Osteoblast (primary cell): ENCODE measurements at regions not wholly inside any gene's neighbourhood (a gene's known extent, or its start where the extent isn't known, plus 50 kb on each side); places are given as distances from the start of the nearest gene placed in this dataset.

Experiments
- DNase-seq: peaks from one replicate; pipeline ENCODE4 v3.0.0; 2011; ENCODE audit warnings: low spot score, mixed read lengths; ENCODE audit not compliant: insufficient read length; ENCODE audit errors: missing footprints
- H2AFZ ChIP-seq: 2 replicates; pipeline ENCODE4 v1.6.0; 2011; ENCODE audit warnings: mild to moderate bottlenecking, low read length
- H3K27ac ChIP-seq: 2 replicates; pipeline ENCODE4 v1.5.1; 2011; ENCODE audit warnings: mild to moderate bottlenecking, low read depth, low read length, moderate library complexity
- H3K27me3 ChIP-seq: 2 replicates; pipeline ENCODE4 v1.6.0; 2012; ENCODE audit warnings: mild to moderate bottlenecking, control low read depth, inconsistent platforms, low read length, moderate library complexity; ENCODE audit not compliant: insufficient read depth
- H3K36me3 ChIP-seq: 2 replicates; pipeline ENCODE4 v1.5.1; 2011; ENCODE audit warnings: mild to moderate bottlenecking, low read length, control low read depth, moderate library complexity; ENCODE audit not compliant: insufficient read depth
- H3K4me1 ChIP-seq: 2 replicates; pipeline ENCODE4 v1.5.1; 2011; ENCODE audit warnings: mild to moderate bottlenecking, low read length, control low read depth, moderate library complexity; ENCODE audit not compliant: insufficient read depth
- H3K4me2 ChIP-seq: 2 replicates; pipeline ENCODE4 v1.6.0; 2011; ENCODE audit warnings: mild to moderate bottlenecking, low read length; ENCODE audit not compliant: insufficient read depth
- H3K4me3 ChIP-seq: fragments of 200-600 bp; sonication (generic); 3 replicates; pipeline ENCODE4 v1.5.1; 2012; ENCODE audit warnings: mild to moderate bottlenecking, low read length, inconsistent platforms; ENCODE audit not compliant: insufficient read depth
- H3K79me2 ChIP-seq: 2 replicates; pipeline ENCODE4 v1.6.0; 2012; ENCODE audit warnings: mild to moderate bottlenecking, low read length, control low read depth, inconsistent platforms; ENCODE audit not compliant: insufficient read depth
- H3K9me3 ChIP-seq: 2 replicates; pipeline ENCODE4 v1.5.1; 2011; ENCODE audit warnings: low read depth, low read length, control low read depth
- H4K20me1 ChIP-seq: 2 replicates; pipeline ENCODE4 v1.6.0; 2012; ENCODE audit warnings: mild to moderate bottlenecking, low read length, control low read depth; ENCODE audit not compliant: insufficient read depth
- CTCF ChIP-seq: IDR thresholded peaks from 2 replicates; pipeline ENCODE4 v1.5.1; 2011; ENCODE audit warnings: mild to moderate bottlenecking, low read depth, low read length, moderate library complexity; ENCODE audit errors: extremely low read depth

GRCh38 chr4:3852711-3853110, 86.5 kb downstream of the ADRA2C start:
- Histone ChIP-seq H3K27ac (no peak overlapping the region), H4K20me1 (no peaks in the 10 kb centered on the region), H3K4me3 (no peak overlapping the region), H3K9me3 (no peaks in the 10 kb centered on the region), H3K4me1 (no peaks in the 10 kb centered on the region), H3K36me3 (no peaks in the 10 kb centered on the region), H2AFZ (no peak overlapping the region), H3K4me2 (no peak overlapping the region), H3K27me3 (peaks cover 29% of the 10 kb centered on the region), H3K79me2 (no peaks in the 10 kb centered on the region)
- no peak for TF ChIP-seq CTCF
- DNase-seq, result peak; percentile 13

- DNase-seq, result peak; percentile 58
- Histone ChIP-seq H3K4me2 (no peak overlapping the region), H3K4me3 (no peak overlapping the region), H3K36me3 (no peaks in the 10 kb centered on the region), H2AFZ (no peak overlapping the region), H3K27me3 (peaks cover 33% of the 10 kb centered on the region), H3K27ac (no peak overlapping the region), H3K4me1 (no peaks in the 10 kb centered on the region), H3K79me2 (no peaks in the 10 kb centered on the region), H3K9me3 (no peaks in the 10 kb centered on the region), H4K20me1 (no peaks in the 10 kb centered on the region)
- no peak for TF ChIP-seq CTCF
Observed at GRCh38 chr4:3853388-3854035, 87.3 kb downstream of the ADRA2C start.

- DNase-seq, result peak; percentile 77
Observed at GRCh38 chr4:3854661-3855060, 88.5 kb downstream of the ADRA2C start.

GRCh38 chr4:3855646-3856045, 89.5 kb downstream of the ADRA2C start:
- peak; percentile 69 for DNase-seq
- Histone ChIP-seq H3K4me2 (no peak overlapping the region), H3K4me3 (no peak overlapping the region), H3K9me3 (no peaks in the 10 kb centered on the region), H3K79me2 (no peaks in the 10 kb centered on the region), H3K36me3 (no peaks in the 10 kb centered on the region), H4K20me1 (no peaks in the 10 kb centered on the region), H3K27me3 (peaks cover 32% of the 10 kb centered on the region), H3K27ac (no peak overlapping the region), H2AFZ (no peak overlapping the region), H3K4me1 (no peaks in the 10 kb centered on the region)
- no peak for TF ChIP-seq CTCF

More at GRCh38 chr4:3854661-3855060, 88.5 kb downstream of the ADRA2C start:
- Histone ChIP-seq H4K20me1 (no peaks in the 10 kb centered on the region), H3K27me3 (peaks cover 33% of the 10 kb centered on the region), H3K79me2 (no peaks in the 10 kb centered on the region), H3K36me3 (no peaks in the 10 kb centered on the region), H2AFZ (no peak overlapping the region), H3K27ac (no peak overlapping the region), H3K4me3 (no peak overlapping the region), H3K4me1 (no peaks in the 10 kb centered on the region), H3K9me3 (no peaks in the 10 kb centered on the region), H3K4me2 (no peak overlapping the region)
- no peak for TF ChIP-seq CTCF
